Fibroblast of mammary gland (primary cell): ENCODE measurements at regions not wholly inside any gene's neighbourhood (a gene's known extent, or its start where the extent isn't known, plus 50 kb on each side); places are given as distances from the start of the nearest gene placed in this dataset.
A peak's percentile ranks its signal among the peaks of the same experiment; 100 is the strongest.

ENCODE experiments used
- DNase-seq: peaks from one replicate; pipeline ENCODE4 v3.0.0-alpha.2; 2010; ENCODE audit warnings: low read depth
- H3K4me3 ChIP-seq: 2 replicates; pipeline ENCODE4 v1.5.1; 2011; ENCODE audit warnings: low read depth, mild to moderate bottlenecking, low read length, moderate library complexity; ENCODE audit not compliant: control insufficient read depth
- TF ChIP-seq, protein P1 (sequence below): conservative IDR thresholded peaks from 2 replicates; pipeline ENCODE4 v1.5.1; 2011; ENCODE audit warnings: low read depth, low read length, inconsistent platforms; ENCODE audit not compliant: control insufficient read depth, insufficient read depth

DNA sequence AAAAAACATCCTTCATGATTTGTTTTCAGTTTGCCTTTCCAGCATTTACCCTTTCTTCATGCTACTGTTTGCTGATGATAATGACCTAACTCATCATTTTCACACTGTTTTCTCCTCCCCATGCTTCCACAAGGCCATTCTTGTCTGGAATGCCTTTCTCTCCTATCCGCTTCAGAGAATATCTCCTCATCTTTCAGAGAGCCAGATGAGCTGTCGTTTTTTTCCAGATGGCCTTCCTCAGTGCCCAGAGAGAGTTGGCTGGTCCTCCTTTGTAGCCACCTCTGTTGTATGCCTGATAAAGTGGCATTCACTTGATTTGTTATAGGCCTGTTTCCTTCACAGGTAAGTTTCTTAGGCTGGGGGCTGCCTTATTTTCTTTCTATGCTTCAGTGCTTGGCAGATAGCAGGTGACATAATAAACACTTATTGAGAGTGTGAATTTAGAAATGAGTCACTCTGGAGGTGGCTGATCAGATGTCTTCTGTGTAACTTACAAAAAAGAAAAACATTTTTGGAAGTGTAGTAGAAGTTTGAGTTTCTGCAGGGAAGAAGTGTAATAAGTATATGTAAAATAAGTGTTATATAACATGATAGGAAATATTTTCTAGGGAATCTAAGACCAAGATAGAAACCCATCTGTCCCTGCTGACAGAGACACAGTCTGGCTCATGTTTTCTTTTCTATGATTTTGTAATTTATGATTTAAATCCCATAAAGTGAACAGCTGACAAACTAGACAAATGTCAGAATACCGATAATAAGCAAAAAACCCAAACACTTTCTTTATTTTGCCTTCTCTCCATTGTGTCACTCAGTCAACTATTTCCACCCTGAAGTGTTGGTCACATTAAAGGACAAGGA, 174.5 kb downstream of the DACT1 start:
- DNase-seq = no peak
- no peak overlapping the region for H3K4me3 ChIP-seq
- TF ChIP-seq, protein P1, sequence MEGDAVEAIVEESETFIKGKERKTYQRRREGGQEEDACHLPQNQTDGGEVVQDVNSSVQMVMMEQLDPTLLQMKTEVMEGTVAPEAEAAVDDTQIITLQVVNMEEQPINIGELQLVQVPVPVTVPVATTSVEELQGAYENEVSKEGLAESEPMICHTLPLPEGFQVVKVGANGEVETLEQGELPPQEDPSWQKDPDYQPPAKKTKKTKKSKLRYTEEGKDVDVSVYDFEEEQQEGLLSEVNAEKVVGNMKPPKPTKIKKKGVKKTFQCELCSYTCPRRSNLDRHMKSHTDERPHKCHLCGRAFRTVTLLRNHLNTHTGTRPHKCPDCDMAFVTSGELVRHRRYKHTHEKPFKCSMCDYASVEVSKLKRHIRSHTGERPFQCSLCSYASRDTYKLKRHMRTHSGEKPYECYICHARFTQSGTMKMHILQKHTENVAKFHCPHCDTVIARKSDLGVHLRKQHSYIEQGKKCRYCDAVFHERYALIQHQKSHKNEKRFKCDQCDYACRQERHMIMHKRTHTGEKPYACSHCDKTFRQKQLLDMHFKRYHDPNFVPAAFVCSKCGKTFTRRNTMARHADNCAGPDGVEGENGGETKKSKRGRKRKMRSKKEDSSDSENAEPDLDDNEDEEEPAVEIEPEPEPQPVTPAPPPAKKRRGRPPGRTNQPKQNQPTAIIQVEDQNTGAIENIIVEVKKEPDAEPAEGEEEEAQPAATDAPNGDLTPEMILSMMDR = no peak

- H3K4me3 ChIP-seq = no peak overlapping the region
- TF ChIP-seq, protein P1 = no peak
- no peak for DNase-seq
Measured at GRCh38 chr14:58813745-58814144, 176.0 kb downstream of the DACT1 start.

DNA sequence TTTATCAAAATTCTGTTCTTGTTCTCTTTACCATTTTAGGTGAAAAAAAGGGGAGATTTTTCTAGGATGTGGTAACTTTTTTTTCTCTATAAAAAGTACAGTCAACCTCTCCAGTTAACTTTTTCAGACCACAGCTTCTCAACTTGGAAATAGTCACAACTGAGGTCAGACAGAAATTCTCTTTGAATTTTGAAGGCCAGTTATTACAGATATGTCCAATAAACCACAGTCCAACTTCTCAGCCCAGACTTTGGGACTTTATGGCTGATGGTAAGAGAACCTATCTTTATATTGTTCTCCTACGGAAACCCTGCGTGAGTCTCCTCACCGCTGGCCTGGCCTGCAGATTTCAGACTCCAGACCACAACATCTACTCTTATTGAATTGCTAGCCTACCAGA, 176.7 kb downstream of the DACT1 start:
- no peak for DNase-seq
- TF ChIP-seq, protein P1 = no peak
- H3K4me3 ChIP-seq = no peak overlapping the region

- TF ChIP-seq, protein P1 = no peak
- peak; percentile 53 for DNase-seq
Measured at GRCh38 chr14:58815161-58815701, 177.5 kb downstream of the DACT1 start.

GRCh38 chr14:58815794-58816193, 178.0 kb downstream of the DACT1 start:
- TF ChIP-seq, protein P1 = no peak
- DNase-seq = no peak
- H3K4me3 ChIP-seq = no peak overlapping the region

More at GRCh38 chr14:58815161-58815701, 177.5 kb downstream of the DACT1 start:
- no peak overlapping the region for H3K4me3 ChIP-seq

DNA sequence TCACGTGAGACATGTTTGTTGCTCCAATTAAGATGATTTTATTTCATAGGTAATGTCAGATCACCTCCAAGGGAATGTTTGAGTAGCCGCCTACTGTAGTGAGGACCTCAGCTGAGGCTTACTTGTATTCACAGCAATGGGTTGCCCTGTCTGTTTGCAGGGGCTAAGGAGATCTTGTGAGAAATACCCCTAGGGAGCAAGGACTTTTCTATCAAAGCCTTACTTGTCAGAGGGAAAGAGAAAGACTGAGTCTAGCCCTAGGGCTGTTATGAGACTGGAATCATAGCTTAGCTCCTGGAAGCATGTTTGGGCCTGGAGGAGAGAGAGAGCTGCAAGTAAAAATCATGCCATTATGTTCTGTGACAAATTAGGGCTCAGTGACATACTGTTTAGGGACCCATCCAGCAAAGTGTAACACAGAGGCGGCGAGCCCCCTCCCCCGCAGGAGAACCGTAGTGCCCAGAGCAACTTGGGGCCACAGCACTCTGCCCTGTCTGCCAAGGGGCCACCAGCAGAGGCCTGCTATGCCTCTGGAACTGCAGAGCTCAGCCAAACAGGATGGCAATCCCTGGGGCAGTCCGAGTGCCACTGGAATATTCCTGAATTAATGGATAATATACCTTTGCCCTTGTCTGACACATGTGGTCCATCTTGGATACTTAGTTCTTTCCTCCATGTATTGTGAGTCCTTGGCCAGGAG, 178.8 kb downstream of the DACT1 start:
- no peak overlapping the region for H3K4me3 ChIP-seq
- no peak for DNase-seq
- TF ChIP-seq, protein P1 = no peak
